SJCRH30 (cell line): ENCODE measurements at regions not wholly inside any gene's neighbourhood (a gene's known extent, or its start where the extent isn't known, plus 50 kb on each side); places are given as distances from the start of the nearest gene placed in this dataset.

Experiments used
- DNase-seq, 2 experiments: peaks; one replicate each; pipeline ENCODE4 v3.0.0-alpha.2; 2015 to 2020
- H3K27ac ChIP-seq: fragments of 250-450 bp; sonication (Bioruptor Pico); 2 replicates; pipeline ENCODE4 v1.5.1; 2020; ENCODE audit warnings: mild to moderate bottlenecking, moderate library complexity
- H3K27me3 ChIP-seq: fragments of 250-450 bp; sonication (Bioruptor Pico); 2 replicates; pipeline ENCODE4 v1.5.1; 2020; ENCODE audit warnings: mild to moderate bottlenecking, moderate library complexity
- H3K36me3 ChIP-seq: fragments of 250-450 bp; sonication (Bioruptor Pico); 2 replicates; pipeline ENCODE4 v1.5.1; 2020; ENCODE audit warnings: mild to moderate bottlenecking, moderate library complexity
- H3K4me1 ChIP-seq: fragments of 250-450 bp; sonication (Bioruptor Pico); 2 replicates; pipeline ENCODE4 v1.5.1; 2020; ENCODE audit warnings: mild to moderate bottlenecking, moderate library complexity
- H3K4me3 ChIP-seq: fragments of 250-450 bp; sonication (Bioruptor Pico); 2 replicates; pipeline ENCODE4 v1.5.1; 2020; ENCODE audit warnings: mild to moderate bottlenecking, moderate library complexity
- H3K9me3 ChIP-seq: fragments of 250-450 bp; sonication (Bioruptor Pico); replicated peaks from 2 replicates; pipeline ENCODE4 v1.5.1; 2020; ENCODE audit warnings: mild to moderate bottlenecking, moderate library complexity

GRCh38 chr4:128608006-128608405 is 201.5 kb upstream of the JADE1 start:
- Histone ChIP-seq H3K27me3 (no peaks in the 10 kb centered on the region), H3K36me3 (no peaks in the 10 kb centered on the region; the same call in 1 of the 2 replicates), H3K27ac (no peak overlapping the region), H3K4me3 (no peak overlapping the region), H3K4me1 (no peaks in the 10 kb centered on the region), H3K9me3 (no peaks in the 10 kb centered on the region)
- no peak for DNase-seq

GRCh38 chr4:128606173-128606572 is 203.3 kb upstream of the JADE1 start:
- DNase-seq, result no peak
- Histone ChIP-seq H3K9me3 (no peaks in the 10 kb centered on the region), H3K27ac (no peak overlapping the region), H3K4me1 (no peaks in the 10 kb centered on the region), H3K36me3 (no peaks in the 10 kb centered on the region; the same call in 1 of the 2 replicates), H3K4me3 (no peak overlapping the region), H3K27me3 (no peaks in the 10 kb centered on the region)

- Histone ChIP-seq H3K9me3 (no peaks in the 10 kb centered on the region), H3K36me3 (no peaks in the 10 kb centered on the region; the same call in 1 of the 2 replicates), H3K27me3 (no peaks in the 10 kb centered on the region), H3K4me3 (no peak overlapping the region), H3K4me1 (no peaks in the 10 kb centered on the region), H3K27ac (no peak overlapping the region)
- DNase-seq, result no peak
These were observed 204.7 kb upstream of the JADE1 start for GRCh38 chr4:128604840-128605239.

- no peaks in the 10 kb centered on the region; the same call in 1 of the 2 replicates for H3K36me3 ChIP-seq
- H3K27ac ChIP-seq, result no peak overlapping the region
These were observed 205.3 kb upstream of the JADE1 start for GRCh38 chr4:128604204-128604603.

GRCh38 chr4:128603081-128603480 is 206.4 kb upstream of the JADE1 start:
- Histone ChIP-seq H3K27ac (no peak overlapping the region), H3K9me3 (no peaks in the 10 kb centered on the region), H3K27me3 (no peaks in the 10 kb centered on the region), H3K4me1 (0 out of 2 replicates have a peak, but pooled peaks cover 4% of the 10 kb centered on the region), H3K4me3 (no peak overlapping the region), H3K36me3 (no peaks in the 10 kb centered on the region; the same call in 1 of the 2 replicates)
- DNase-seq, result no peak

More at GRCh38 chr4:128604204-128604603, 205.3 kb upstream of the JADE1 start:
- no peak overlapping the region for H3K4me3 ChIP-seq
- DNase-seq, result no peak
- H3K4me1 ChIP-seq, result 0 out of 2 replicates have a peak, but pooled peaks cover 4% of the 10 kb centered on the region
- no peaks in the 10 kb centered on the region for H3K9me3 ChIP-seq
- H3K27me3 ChIP-seq, result no peaks in the 10 kb centered on the region

GRCh38 chr4:128601991-128602695 is 207.4 kb upstream of the JADE1 start:
- Histone ChIP-seq H3K36me3 (no peaks in the 10 kb centered on the region; the same call in 1 of the 2 replicates), H3K9me3 (no peaks in the 10 kb centered on the region), H3K27ac (no peak overlapping the region), H3K4me1 (0 out of 2 replicates have a peak, but pooled peaks cover 4% of the 10 kb centered on the region), H3K4me3 (no peak overlapping the region), H3K27me3 (no peaks in the 10 kb centered on the region)
- no peak for DNase-seq

GRCh38 chr4:128600996-128601871 is 208.3 kb upstream of the JADE1 start:
- Histone ChIP-seq H3K27me3 (no peaks in the 10 kb centered on the region), H3K27ac (no peak overlapping the region), H3K36me3 (no peaks in the 10 kb centered on the region; the same call in 1 of the 2 replicates), H3K4me1 (0 out of 2 replicates have a peak, but pooled peaks cover 4% of the 10 kb centered on the region), H3K4me3 (no peak overlapping the region), H3K9me3 (no peaks in the 10 kb centered on the region)
- no peak for DNase-seq

GRCh38 chr4:128600410-128600809 is 209.1 kb upstream of the JADE1 start:
- H3K36me3 ChIP-seq, result no peaks in the 10 kb centered on the region
- H3K27me3 ChIP-seq, result no peaks in the 10 kb centered on the region
- no peak overlapping the region for H3K27ac ChIP-seq
- H3K9me3 ChIP-seq, result no peaks in the 10 kb centered on the region
- 0 out of 2 replicates have a peak, but pooled peaks cover 4% of the 10 kb centered on the region for H3K4me1 ChIP-seq
- DNase-seq, result no peak
- H3K4me3 ChIP-seq, result no peak overlapping the region

- no peaks in the 10 kb centered on the region for H3K27me3 ChIP-seq
- no peak overlapping the region for H3K27ac ChIP-seq
- 0 out of 2 replicates have a peak, but pooled peaks cover 4% of the 10 kb centered on the region for H3K4me1 ChIP-seq
- no peak for DNase-seq
- 0 out of 2 replicates have a peak, but pooled peaks cover 6% of the 10 kb centered on the region for H3K36me3 ChIP-seq
- peaks cover 6% of the 10 kb centered on the region; the same call in 1 of the 2 replicates for H3K9me3 ChIP-seq
- no peak overlapping the region for H3K4me3 ChIP-seq
These were observed 212.0 kb upstream of the JADE1 start for GRCh38 chr4:128597500-128597899.

GRCh38 chr4:128596853-128597252 is 212.6 kb upstream of the JADE1 start:
- no peak overlapping the region for H3K27ac ChIP-seq
- no peaks in the 10 kb centered on the region for H3K27me3 ChIP-seq
- H3K36me3 ChIP-seq, result 0 out of 2 replicates have a peak, but pooled peaks cover 6% of the 10 kb centered on the region
- H3K4me1 ChIP-seq, result 0 out of 2 replicates have a peak, but pooled peaks cover 4% of the 10 kb centered on the region
- no peak for DNase-seq
- H3K9me3 ChIP-seq, result peaks cover 6% of the 10 kb centered on the region; the same call in 1 of the 2 replicates
- no peak overlapping the region for H3K4me3 ChIP-seq

GRCh38 chr4:128596115-128596514 is 213.4 kb upstream of the JADE1 start:
- Histone ChIP-seq H3K27me3 (no peaks in the 10 kb centered on the region), H3K9me3 (peaks cover 6% of the 10 kb centered on the region; the same call in 1 of the 2 replicates), H3K4me3 (no peak overlapping the region), H3K27ac (no peak overlapping the region), H3K36me3 (0 out of 2 replicates have a peak, but pooled peaks cover 6% of the 10 kb centered on the region), H3K4me1 (0 out of 2 replicates have a peak, but pooled peaks cover 4% of the 10 kb centered on the region)
- DNase-seq, result no peak

- peak in 1 of 2 experiments; percentile 3 for DNase-seq
- no peaks in the 10 kb centered on the region for H3K27me3 ChIP-seq
- peaks cover 6% of the 10 kb centered on the region; the same call in 1 of the 2 replicates for H3K9me3 ChIP-seq
- no peak overlapping the region for H3K27ac ChIP-seq
- 0 out of 2 replicates have a peak, but pooled peaks cover 6% of the 10 kb centered on the region for H3K36me3 ChIP-seq
- H3K4me1 ChIP-seq, result peaks cover 7% of the 10 kb centered on the region; the same call in 1 of the 2 replicates
- no peak overlapping the region for H3K4me3 ChIP-seq
These were observed 218.0 kb upstream of the JADE1 start for GRCh38 chr4:128591482-128591881.

GRCh38 chr4:128590773-128591172 is 218.7 kb upstream of the JADE1 start:
- Histone ChIP-seq H3K36me3 (peaks cover 6% of the 10 kb centered on the region; the same call in 1 of the 2 replicates), H3K27me3 (no peaks in the 10 kb centered on the region), H3K4me3 (no peak overlapping the region), H3K4me1 (peaks cover 7% of the 10 kb centered on the region; the same call in 1 of the 2 replicates), H3K27ac (no peak overlapping the region; the same call in 1 of the 2 replicates), H3K9me3 (peaks cover 6% of the 10 kb centered on the region; the same call in 1 of the 2 replicates)
- peak; percentile 26 to 54 for DNase-seq

- H3K9me3 ChIP-seq, result peaks cover 6% of the 10 kb centered on the region; the same call in 1 of the 2 replicates
- H3K27me3 ChIP-seq, result no peaks in the 10 kb centered on the region
- peak in 1 of 2 experiments; percentile 9 for DNase-seq
- peaks cover 6% of the 10 kb centered on the region; the same call in 1 of the 2 replicates for H3K36me3 ChIP-seq
- no peak overlapping the region for H3K27ac ChIP-seq
- H3K4me1 ChIP-seq, result peaks cover 7% of the 10 kb centered on the region; the same call in 1 of the 2 replicates
- no peak overlapping the region for H3K4me3 ChIP-seq
These were observed 219.3 kb upstream of the JADE1 start for GRCh38 chr4:128590034-128590740.
